ENCODE measurements at regions not wholly inside any gene's neighbourhood (a gene's known extent, or its start where the extent isn't known, plus 50 kb on each side); places are given as distances from the start of the nearest gene placed in this dataset.

GRCh38 chr20:24406750-24407149 is 62.7 kb upstream of the SYNDIG1 start:
- Mint-ChIP-seq H3K4me1 (ENCODE audit: low read depth) (peaks cover 4% of the 10 kb centered on the region), H3K27me3 (peaks cover 8% of the 10 kb centered on the region), H3K27ac (no peak overlapping the region), H3K4me3 (ENCODE audit: low read depth) (no peak overlapping the region), H3K9me3 (ENCODE audit: low read depth) (no peaks in the 10 kb centered on the region), H3K36me3 (ENCODE audit: insufficient read depth) (no peaks in the 10 kb centered on the region)
- TF ChIP-seq CTCF (IDR thresholded peaks at IDR 0.05; ENCODE audit: unreplicated experiment): no peak
- no peak for DNase-seq (ENCODE audit: low spot score, unreplicated experiment)

GRCh38 chr20:24406251-24406650 is 63.2 kb upstream of the SYNDIG1 start:
- H3K4me1 Mint-ChIP-seq (ENCODE audit: low read depth): peaks cover 4% of the 10 kb centered on the region
- no peak for TF ChIP-seq CTCF (IDR thresholded peaks at IDR 0.05; ENCODE audit: unreplicated experiment)
- no peak overlapping the region for H3K27ac Mint-ChIP-seq
- no peak overlapping the region for H3K4me3 Mint-ChIP-seq (ENCODE audit: low read depth)
- H3K9me3 Mint-ChIP-seq (ENCODE audit: low read depth): no peaks in the 10 kb centered on the region
- H3K27me3 Mint-ChIP-seq: peaks cover 8% of the 10 kb centered on the region
- H3K36me3 Mint-ChIP-seq (ENCODE audit: insufficient read depth): no peaks in the 10 kb centered on the region
- no peak for DNase-seq (ENCODE audit: low spot score, unreplicated experiment)

GRCh38 chr20:24405810-24406209 is 63.6 kb upstream of the SYNDIG1 start:
- H3K4me1 Mint-ChIP-seq (ENCODE audit: low read depth): peaks cover 4% of the 10 kb centered on the region
- H3K36me3 Mint-ChIP-seq (ENCODE audit: insufficient read depth): no peaks in the 10 kb centered on the region
- DNase-seq (ENCODE audit: low spot score, unreplicated experiment): no peak
- H3K4me3 Mint-ChIP-seq (ENCODE audit: low read depth): no peak overlapping the region
- no peak overlapping the region for H3K27ac Mint-ChIP-seq
- no peaks in the 10 kb centered on the region for H3K9me3 Mint-ChIP-seq (ENCODE audit: low read depth)
- TF ChIP-seq CTCF (IDR thresholded peaks at IDR 0.05; ENCODE audit: unreplicated experiment): no peak
- H3K27me3 Mint-ChIP-seq: peaks cover 8% of the 10 kb centered on the region

GRCh38 chr20:24403406-24403805 is 66.0 kb upstream of the SYNDIG1 start:
- H3K4me1 Mint-ChIP-seq (ENCODE audit: low read depth): peaks cover 4% of the 10 kb centered on the region
- no peak for TF ChIP-seq CTCF (IDR thresholded peaks at IDR 0.05; ENCODE audit: unreplicated experiment)
- DNase-seq (ENCODE audit: low spot score, unreplicated experiment): no peak

GRCh38 chr20:24402188-24402587 is 67.2 kb upstream of the SYNDIG1 start:
- Mint-ChIP-seq H3K4me1 (ENCODE audit: low read depth) (peaks cover 4% of the 10 kb centered on the region), H3K9me3 (ENCODE audit: low read depth) (peaks cover 11% of the 10 kb centered on the region), H3K4me3 (ENCODE audit: low read depth) (no peak overlapping the region), H3K36me3 (ENCODE audit: insufficient read depth) (no peaks in the 10 kb centered on the region), H3K27me3 (no peaks in the 10 kb centered on the region), H3K27ac (peak overlapping the region; percentile 35)
- DNase-seq (ENCODE audit: low spot score, unreplicated experiment): no peak
- TF ChIP-seq CTCF (IDR thresholded peaks at IDR 0.05; ENCODE audit: unreplicated experiment): no peak

More at GRCh38 chr20:24403406-24403805, 66.0 kb upstream of the SYNDIG1 start:
- no peaks in the 10 kb centered on the region for H3K36me3 Mint-ChIP-seq (ENCODE audit: insufficient read depth)
- peaks cover 4% of the 10 kb centered on the region for H3K9me3 Mint-ChIP-seq (ENCODE audit: low read depth)
- H3K27ac Mint-ChIP-seq: no peak overlapping the region
- no peaks in the 10 kb centered on the region for H3K27me3 Mint-ChIP-seq
- no peak overlapping the region for H3K4me3 Mint-ChIP-seq (ENCODE audit: low read depth)

Data from progenitor cell of endocrine pancreas (in vitro differentiated cells).